Lung (tissue), 11 donors: ENCODE measurements at regions not wholly inside any gene's neighbourhood (a gene's known extent, or its start where the extent isn't known, plus 50 kb on each side); places are given as distances from the start of the nearest gene placed in this dataset.

ENCODE experiments used
- ATAC-seq: fragments of 200-7000 bp; cut with Tn5 transposase; one replicate; pipeline ENCODE4 v1.9.1; 2020; ENCODE audit warnings: moderate number of reproducible peaks; ENCODE audit not compliant: insufficient read depth, low FRiP score
- DNase-seq, 3 donors: peaks; one replicate each; pipeline ENCODE4 v3.0.0-alpha.2; 2013 to 2017
- H3K27ac ChIP-seq, 2 donors: one replicate each; pipeline ENCODE4 v1.5.1; 2013; ENCODE audit warnings: mild to moderate bottlenecking in 2 of 2, moderate library complexity in 2 of 2, control low read depth in 1 of 2, inconsistent platforms in 1 of 2, low read depth in 1 of 2, low read length in 1 of 2
- H3K27me3 ChIP-seq, 3 donors: one replicate each; pipeline ENCODE4 v1.5.1; 2013; ENCODE audit warnings: low read length in 2 of 3; ENCODE audit not compliant: control insufficient read depth in 3 of 3, insufficient read depth in 3 of 3
- H3K36me3 ChIP-seq, 4 donors: one replicate each; pipeline ENCODE4 v1.5.1; 2013; ENCODE audit warnings: low read length in 4 of 4, mild to moderate bottlenecking in 1 of 4, moderate library complexity in 1 of 4; ENCODE audit not compliant: control insufficient read depth in 4 of 4, insufficient read depth in 4 of 4
- H3K4me1 ChIP-seq, 5 donors: one replicate each; pipeline ENCODE4 v1.5.1; 2013; ENCODE audit warnings: low read length in 5 of 5, mild to moderate bottlenecking in 2 of 5, moderate library complexity in 1 of 5; ENCODE audit not compliant: control insufficient read depth in 5 of 5, insufficient read depth in 5 of 5
- H3K4me3 ChIP-seq: one replicate; pipeline ENCODE4 v1.5.1; 2013; ENCODE audit warnings: mild to moderate bottlenecking, control low read depth, moderate library complexity
- H3K9ac ChIP-seq, 2 donors: one replicate each; pipeline ENCODE4 v1.5.1; 2013; ENCODE audit warnings: low read length in 2 of 2, control low read depth in 1 of 2; ENCODE audit not compliant: insufficient read depth in 1 of 2
- H3K9me3 ChIP-seq, 4 donors: one replicate each; pipeline ENCODE4 v1.5.1; 2013; ENCODE audit warnings: low read length in 3 of 4, mild to moderate bottlenecking in 1 of 4, moderate library complexity in 1 of 4; ENCODE audit not compliant: control insufficient read depth in 4 of 4, insufficient read depth in 3 of 4
- WGBS, 2 donors: extraction: QIAGEN DNeasy Blood & Tissue Kit; methylation state at CpG; one replicate each; pipeline ENCODE4 v1.1.7; 2013; 5-methylcytosine and 5-hydroxymethylcytosine counted together
- TF ChIP-seq, protein P1 (sequence below): IDR thresholded peaks from 2 replicates; pipeline ENCODE4 v1.5.1; 2012; ENCODE audit warnings: mild to moderate bottlenecking; ENCODE audit errors: control extremely low read depth, extremely low read depth
- donor health status: control.
- donor health status: control.
- donor health status: Bipolar disorder and iron deficiency.
- donor health status: healthy.
- donor health status: DM: yes; HTN: yes; CAD: no.

DNA sequence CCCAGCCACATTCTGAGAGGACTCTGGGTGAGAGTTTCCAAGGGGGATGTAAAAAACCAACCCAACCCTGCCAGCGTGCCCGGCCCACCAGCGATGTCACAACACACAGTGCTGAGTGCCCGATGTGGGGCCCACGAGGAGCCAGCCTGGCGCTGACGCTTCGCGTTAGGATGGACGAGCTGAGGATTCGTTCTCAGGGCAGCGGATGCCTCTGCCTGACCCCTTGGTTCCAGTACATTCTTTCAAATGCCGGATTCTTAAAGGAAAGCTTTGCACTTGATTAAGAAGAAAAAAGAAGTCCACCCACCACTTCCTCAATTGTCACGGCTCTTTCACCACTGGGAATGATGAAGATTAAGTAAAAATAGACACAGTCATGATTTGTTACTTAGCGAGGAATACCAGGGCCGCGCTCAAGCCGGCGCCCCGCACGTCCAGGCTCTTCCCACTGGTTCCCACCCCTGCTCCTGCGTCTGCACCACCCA, 79.4 kb downstream of the IRF8 start:
- 30 to 50% methylated on average over 22 of the region's 22 CpGs for WGBS, 2 donors
- Histone ChIP-seq H3K27me3 (no peaks in the 10 kb centered on the region), H3K4me1 (peaks cover 0 to 9% (median 3%) of the 10 kb centered on the region in 5 donors), H3K9ac (no peak overlapping the region), H3K9me3 (no peaks in the 10 kb centered on the region), H3K27ac (no peak overlapping the region), H3K36me3 (no peaks in the 10 kb centered on the region), H3K4me3 (no peak overlapping the region)
- ATAC-seq (no peak), DNase-seq (no peak)
- TF ChIP-seq, protein P1, sequence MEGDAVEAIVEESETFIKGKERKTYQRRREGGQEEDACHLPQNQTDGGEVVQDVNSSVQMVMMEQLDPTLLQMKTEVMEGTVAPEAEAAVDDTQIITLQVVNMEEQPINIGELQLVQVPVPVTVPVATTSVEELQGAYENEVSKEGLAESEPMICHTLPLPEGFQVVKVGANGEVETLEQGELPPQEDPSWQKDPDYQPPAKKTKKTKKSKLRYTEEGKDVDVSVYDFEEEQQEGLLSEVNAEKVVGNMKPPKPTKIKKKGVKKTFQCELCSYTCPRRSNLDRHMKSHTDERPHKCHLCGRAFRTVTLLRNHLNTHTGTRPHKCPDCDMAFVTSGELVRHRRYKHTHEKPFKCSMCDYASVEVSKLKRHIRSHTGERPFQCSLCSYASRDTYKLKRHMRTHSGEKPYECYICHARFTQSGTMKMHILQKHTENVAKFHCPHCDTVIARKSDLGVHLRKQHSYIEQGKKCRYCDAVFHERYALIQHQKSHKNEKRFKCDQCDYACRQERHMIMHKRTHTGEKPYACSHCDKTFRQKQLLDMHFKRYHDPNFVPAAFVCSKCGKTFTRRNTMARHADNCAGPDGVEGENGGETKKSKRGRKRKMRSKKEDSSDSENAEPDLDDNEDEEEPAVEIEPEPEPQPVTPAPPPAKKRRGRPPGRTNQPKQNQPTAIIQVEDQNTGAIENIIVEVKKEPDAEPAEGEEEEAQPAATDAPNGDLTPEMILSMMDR = no peak

GRCh38 chr16:85978976-85979375, 80.0 kb downstream of the IRF8 start:
- WGBS, 2 donors = 92 to 94% methylated on average over 13 of the region's 13 CpGs

DNA sequence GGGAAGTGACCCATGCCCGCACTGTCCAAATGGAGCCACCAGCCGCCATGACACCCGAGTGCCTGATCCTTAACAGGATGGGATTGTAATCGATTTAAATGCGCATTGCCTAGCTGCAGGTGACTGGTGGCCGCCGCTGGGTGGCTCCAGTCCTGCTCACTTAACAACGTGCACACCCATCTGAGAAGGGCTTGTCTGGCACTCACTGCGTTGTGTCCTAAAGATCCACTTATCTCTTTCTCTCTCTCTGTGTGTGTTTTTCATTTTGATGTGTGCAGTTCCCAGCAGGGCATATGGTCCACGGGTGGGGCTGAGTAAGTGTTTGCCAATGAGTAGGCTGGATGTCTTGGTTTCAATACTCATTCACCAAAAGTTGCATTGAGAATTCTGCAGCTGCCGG, 80.6 kb downstream of the IRF8 start:
- WGBS, 2 donors = 78 to 89% methylated on average over 11 of the region's 11 CpGs
- TF ChIP-seq, protein P1 = no peak
- no peaks in the 10 kb centered on the region for H3K36me3 ChIP-seq
- H3K9me3 ChIP-seq = peaks cover 0 to 2% (median 0%) of the 10 kb centered on the region in 4 donors
- no peak overlapping the region for H3K4me3 ChIP-seq
- peaks cover 0 to 8% (median 4%) of the 10 kb centered on the region in 5 donors for H3K4me1 ChIP-seq
- H3K27me3 ChIP-seq = no peaks in the 10 kb centered on the region
- ATAC-seq (no peak), DNase-seq (no peak)
- H3K9ac ChIP-seq = no peak overlapping the region
- no peak overlapping the region for H3K27ac ChIP-seq

More at GRCh38 chr16:85978976-85979375, 80.0 kb downstream of the IRF8 start:
- no peak for ATAC-seq
- TF ChIP-seq, protein P1 = no peak
- H3K36me3 ChIP-seq = no peaks in the 10 kb centered on the region
- no peaks in the 10 kb centered on the region for H3K27me3 ChIP-seq
- no peak overlapping the region for H3K4me3 ChIP-seq
- H3K9ac ChIP-seq = no peak overlapping the region
- DNase-seq = no peak
- no peak overlapping the region for H3K27ac ChIP-seq
- H3K4me1 ChIP-seq = peaks cover 0 to 9% (median 3%) of the 10 kb centered on the region in 5 donors
- no peaks in the 10 kb centered on the region for H3K9me3 ChIP-seq

DNA sequence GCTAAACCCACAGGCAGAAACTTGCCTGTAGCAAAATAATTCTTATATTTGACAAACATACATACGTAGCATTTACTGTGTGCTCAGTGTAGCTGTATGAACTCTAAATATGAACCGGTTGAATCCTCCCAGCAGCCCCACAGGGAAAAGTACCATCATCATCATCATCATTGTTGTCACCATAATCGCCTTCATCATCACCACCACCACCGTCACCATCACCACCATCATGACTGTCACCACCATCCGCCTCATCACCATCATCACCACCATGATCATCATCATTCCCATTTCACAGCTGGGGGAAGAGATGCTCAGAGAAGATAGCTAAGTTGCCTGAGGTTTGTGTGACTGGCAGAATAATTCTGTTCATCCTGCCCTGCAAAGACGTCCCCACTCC, 81.7 kb downstream of the IRF8 start:
- Histone ChIP-seq H3K27ac (no peak overlapping the region), H3K9me3 (peaks cover 0 to 2% (median 0%) of the 10 kb centered on the region in 4 donors), H3K4me3 (no peak overlapping the region), H3K36me3 (no peaks in the 10 kb centered on the region), H3K27me3 (no peaks in the 10 kb centered on the region), H3K4me1 (peaks cover 0 to 8% (median 0%) of the 10 kb centered on the region in 5 donors), H3K9ac (no peak overlapping the region)
- 95 to 99% methylated on average over 6 of the region's 6 CpGs for WGBS, 2 donors
- ATAC-seq (no peak), DNase-seq (no peak)
- TF ChIP-seq, protein P1 = no peak
